ENCODE measurements at regions not wholly inside any gene's neighbourhood (a gene's known extent, or its start where the extent isn't known, plus 50 kb on each side); places are given as distances from the start of the nearest gene placed in this dataset.
"Not testable (repeated sequence)": the region's sequence is repeated elsewhere in the genome, so short reads cannot be mapped to it uniquely, and the experiment has no call there.

- no peak for DNase-seq
Measured at GRCh38 chr5:74461251-74461650, 179.3 kb downstream of the ENC1 start.

DNA sequence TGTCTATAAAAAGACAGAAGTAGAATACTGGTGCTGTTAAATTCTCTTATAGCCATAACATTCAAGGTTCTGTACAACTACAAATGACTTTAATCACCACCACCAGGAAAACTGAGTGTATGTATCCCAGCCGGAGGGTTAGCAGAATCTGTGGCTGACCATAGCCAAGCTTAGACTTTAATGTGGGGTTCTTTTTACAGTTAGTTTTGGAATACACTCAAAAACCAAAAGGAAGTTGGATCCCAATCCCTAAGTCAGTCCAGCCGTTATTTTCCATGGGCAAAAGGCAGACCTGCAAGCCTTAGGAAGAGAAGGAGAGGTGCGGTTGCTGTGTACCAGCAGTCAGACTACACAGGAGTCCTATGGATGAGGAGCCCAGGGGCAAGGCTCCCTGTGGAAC is 179.8 kb downstream of the ENC1 start:
- DNase-seq, result no peak

DNA sequence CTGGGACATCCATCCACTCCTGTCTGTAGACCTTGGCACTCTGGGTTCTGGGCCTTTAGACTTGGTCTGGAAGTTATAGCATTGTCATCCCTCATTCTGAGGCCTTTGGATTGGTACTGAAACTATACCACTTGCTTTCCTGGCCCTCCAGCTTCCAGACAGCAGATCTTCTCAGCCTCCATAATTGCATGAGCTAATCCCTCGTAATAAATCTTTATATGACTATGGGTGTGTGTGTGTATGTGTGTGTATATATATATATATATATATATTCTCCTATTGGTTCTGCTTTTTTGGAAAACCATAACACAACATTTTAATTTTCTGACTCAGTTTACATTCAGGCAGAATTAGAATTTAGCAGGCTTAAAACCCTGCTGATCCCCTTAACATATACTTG is 180.5 kb downstream of the ENC1 start:
- DNase-seq, result no peak

GRCh38 chr5:74457876-74458275 is 182.7 kb downstream of the ENC1 start:
- DNase-seq, result no peak

- DNase-seq, result no peak
Measured at GRCh38 chr5:74454263-74455030, 186.1 kb downstream of the ENC1 start.

DNA sequence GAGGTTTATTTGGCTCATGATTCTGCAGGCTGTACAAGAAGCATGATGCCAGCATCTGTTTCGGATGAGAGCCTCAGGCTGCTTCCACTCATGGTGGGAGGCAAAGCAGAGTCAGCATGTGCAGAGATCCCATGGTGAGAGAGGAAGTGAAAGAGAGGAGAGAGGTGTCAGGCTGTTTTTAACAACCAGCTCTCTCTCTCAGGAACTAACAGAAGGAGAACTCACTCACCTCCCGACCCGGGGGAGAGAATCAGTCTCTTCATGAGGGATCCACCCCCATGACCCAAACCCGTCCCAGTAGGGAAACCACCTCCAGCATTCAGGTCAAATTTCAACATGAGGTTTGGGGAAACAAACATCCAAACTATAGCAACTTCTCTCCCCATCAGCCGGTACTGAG is 187.7 kb downstream of the ENC1 start:
- no peak for DNase-seq

- DNase-seq, result no peak
Measured at GRCh38 chr5:74450095-74450494, 190.4 kb downstream of the ENC1 start.

DNA sequence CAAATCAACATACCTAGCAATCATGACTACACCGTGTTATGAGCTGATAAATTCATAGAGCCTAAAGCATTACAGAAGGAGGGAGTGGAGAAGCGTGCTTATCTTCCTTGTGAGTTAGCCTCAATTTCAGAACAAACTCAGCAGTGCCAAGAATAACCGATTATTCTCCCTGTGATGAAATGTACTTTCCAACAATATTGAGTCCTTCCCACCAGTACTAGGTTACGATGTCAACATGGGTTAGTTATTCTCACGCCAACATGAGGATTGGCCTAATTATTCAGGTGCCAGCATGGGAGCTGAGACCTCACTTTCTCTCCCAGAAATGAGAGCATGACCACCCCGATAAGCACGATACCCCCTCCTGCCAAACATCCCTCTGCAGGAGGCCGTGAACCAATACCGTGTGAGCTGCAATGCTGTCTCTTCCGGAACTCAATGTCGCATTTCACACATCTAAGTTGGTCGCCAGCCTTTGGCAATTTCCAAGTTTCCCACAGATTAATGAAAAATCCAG is 193.7 kb downstream of the ENC1 start:
- DNase-seq, result no peak

GRCh38 chr5:74442466-74442865 is 198.1 kb downstream of the ENC1 start:
- DNase-seq, result no peak

GRCh38 chr5:74441616-74442015 is 198.9 kb downstream of the ENC1 start:
- DNase-seq, result no peak

DNA sequence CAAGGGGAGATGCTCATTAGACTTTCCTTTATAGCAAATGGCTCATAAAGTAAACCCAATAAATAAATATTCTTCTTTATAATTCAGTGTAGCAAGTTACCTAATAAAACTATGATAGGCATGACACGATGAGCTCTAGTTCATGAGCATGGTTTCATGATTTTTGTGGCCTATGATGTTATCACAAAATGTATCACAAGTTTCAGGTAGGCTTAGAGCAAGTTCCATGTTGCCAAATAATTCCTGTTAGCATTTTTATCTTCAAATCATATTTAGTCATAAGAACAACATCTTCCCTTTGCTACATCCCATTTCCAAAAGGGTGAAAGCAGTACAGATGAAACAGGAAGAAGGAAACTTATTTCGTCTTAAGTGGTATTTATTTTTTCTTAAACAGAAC is 200.2 kb downstream of the ENC1 start:
- no peak for DNase-seq

DNA sequence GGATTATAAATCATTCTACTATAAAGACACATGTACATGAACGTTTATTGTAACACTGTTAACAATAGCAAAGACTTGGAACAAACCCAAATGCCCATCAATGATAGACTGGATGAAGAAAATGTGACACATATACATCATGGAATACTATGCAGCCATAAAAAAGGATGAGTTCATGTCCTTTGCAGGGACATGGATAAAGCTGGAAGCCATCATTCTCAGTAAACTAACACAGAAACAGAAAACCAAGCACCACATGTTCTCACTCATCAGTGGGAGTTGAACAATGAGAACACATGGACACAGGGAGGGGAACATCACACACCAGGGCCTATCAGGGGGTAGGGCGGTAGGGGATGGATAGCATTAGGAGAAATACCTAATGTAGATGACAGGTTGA is 202.7 kb downstream of the ENC1 start:
- not testable (repeated sequence) for DNase-seq

DNA sequence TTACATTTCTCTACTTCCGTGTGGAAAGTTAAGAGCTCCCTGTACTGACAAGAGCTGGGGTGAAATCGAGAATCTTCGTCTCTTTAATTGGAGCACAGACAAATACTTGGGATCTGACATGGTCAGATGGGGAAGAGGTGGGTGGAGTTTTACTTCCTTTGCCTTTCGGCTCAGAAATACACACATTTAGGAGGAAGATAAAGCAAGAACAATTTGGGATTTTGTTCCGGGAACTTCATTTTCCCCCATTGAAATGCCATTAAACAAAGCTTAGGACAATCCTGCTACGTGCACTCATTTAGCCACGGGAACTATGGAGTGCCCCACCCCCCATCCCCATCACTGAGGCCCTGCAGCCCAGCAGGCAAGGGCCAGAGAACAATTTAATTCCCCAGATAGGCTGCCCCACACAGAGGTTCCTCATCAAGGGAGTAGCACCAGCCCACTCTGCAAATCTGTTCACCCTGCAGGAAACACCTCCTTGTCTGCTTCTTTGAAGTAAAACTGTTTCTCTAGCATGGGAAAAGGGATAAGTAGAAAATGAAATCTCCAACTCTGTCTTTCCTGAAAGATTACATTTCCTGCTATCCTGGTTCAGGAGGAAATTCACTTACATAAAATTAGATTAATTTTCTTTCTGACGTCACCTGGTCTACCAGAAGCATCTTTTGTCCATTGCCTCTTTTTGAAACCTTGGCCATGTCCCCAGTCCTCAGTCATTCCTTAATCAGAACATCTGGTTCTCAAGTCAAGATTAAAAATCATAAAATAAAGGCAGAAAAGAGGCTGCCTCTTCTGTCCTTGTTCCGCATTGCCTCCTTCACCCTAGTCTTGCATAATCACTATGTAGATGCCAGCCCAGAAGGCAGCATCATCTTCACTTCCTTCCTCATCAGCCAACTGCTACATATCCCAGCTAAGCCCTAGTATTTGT is 206.4 kb downstream of the ENC1 start:
- no peak for DNase-seq

DNA sequence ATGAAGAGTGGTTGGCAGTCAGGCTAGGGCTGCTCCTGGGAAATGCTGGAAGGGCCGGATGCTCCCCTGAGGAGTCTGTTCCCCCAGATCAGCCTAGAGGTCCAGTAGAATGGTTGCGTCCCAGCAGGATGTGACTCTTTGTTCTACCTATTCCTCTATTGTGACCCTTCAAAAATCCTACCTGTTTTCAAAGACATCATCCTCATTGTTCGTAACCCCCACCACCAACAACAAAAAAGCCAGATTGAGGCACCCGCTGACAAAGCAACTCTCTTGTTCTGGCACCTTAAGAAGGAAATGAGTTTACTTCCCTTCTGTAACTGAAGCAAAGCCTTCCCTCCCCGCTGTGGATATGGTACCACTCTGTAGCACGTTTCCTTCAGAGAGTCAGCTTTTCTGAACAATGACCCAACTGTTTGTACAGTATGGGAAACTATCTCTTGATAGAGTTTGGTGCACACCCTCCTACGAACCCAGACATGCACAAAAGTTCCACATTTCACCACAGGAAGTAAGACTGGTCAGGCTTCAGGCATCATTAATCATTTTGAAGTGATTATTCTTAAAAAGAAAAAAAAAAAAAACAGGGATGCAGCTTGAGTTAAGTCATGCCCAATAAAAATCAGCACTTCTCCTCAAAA is 207.2 kb downstream of the ENC1 start:
- DNase-seq, result no peak

- DNase-seq, result no peak
Measured at GRCh38 chr5:74432721-74433120, 207.8 kb downstream of the ENC1 start.

DNA sequence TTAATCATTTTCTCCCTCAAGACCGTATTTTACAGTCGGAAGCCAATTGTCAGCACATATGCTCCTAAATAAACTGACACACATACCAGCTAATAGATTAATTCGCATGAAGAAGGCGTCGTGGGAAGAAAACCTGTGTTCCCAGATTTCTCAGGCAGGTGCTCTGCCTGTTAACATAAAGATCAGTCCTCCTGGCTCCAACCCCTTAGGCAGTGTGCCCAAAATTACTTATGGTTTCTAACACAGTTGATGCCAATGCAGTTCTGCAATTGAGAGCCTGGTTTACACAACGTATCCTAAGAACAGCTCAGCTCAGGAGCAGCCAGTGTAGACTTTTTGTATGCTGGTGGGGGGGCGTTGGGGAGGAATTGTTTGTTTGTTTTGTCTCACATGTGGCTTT is 208.3 kb downstream of the ENC1 start:
- DNase-seq, result no peak

- no peak for DNase-seq
Measured at GRCh38 chr5:74431290-74431669, 209.2 kb downstream of the ENC1 start.

GRCh38 chr5:74430631-74431289 is 209.8 kb downstream of the ENC1 start:
- DNase-seq, result no peak

- no peak for DNase-seq
Measured at GRCh38 chr5:74429495-74429894, 211.0 kb downstream of the ENC1 start.

GRCh38 chr5:74428876-74429275 is 211.7 kb downstream of the ENC1 start:
- no peak for DNase-seq

DNA sequence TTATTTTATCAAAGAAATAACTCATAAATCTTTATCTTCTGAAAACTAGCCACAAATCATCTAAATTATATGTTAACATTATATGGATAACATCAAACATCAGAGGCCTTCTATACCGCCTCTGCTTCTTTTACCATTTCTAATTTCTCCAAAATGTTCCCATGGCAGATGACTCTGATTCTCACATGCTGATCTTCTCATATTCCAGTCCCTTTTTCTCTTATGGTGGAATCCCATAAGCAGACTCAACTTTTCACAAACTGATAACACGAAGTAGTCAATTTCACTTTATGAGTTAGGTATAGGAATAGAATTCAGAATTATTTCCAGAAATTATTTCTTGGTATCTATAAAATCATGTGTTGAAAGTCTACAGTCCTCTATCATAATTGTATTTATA is 212.3 kb downstream of the ENC1 start:
- no peak for DNase-seq

DNA sequence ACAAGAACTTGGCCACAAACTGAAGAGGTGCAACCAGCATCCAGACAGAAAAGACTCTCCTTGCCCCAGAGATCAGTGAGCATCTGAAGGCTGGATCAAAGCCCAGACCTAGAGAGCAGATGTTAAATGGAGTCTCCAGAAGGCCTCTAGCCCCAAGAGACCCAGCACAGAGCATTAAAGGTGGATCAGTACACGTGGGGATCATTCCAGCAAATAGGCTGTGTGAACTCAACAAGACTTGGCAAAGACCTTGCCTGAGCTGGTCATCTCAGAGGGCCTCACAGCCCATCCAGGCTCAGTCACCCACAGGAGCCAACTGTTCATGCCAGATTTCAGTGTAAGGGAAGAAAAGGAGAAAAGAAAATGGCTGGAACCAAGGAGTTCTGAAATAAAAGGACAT is 214.0 kb downstream of the ENC1 start:
- DNase-seq, result no peak

Data from left kidney (tissue), 1 donor.